KMS-11 (cell line): ENCODE measurements at regions not wholly inside any gene's neighbourhood (a gene's known extent, or its start where the extent isn't known, plus 50 kb on each side); places are given as distances from the start of the nearest gene placed in this dataset.

Experiments used
- H2AFZ ChIP-seq: fragments of 200-600 bp; sonication (generic); 2 replicates; pipeline ENCODE4 v1.6.1; 2016; ENCODE audit warnings: antibody characterized with exemption, mixed run types, low read depth
- H3K27ac ChIP-seq: fragments of 200-600 bp; sonication (generic); 2 replicates; pipeline ENCODE4 v1.6.1; 2016; ENCODE audit warnings: mild to moderate bottlenecking, mixed run types
- H3K27me3 ChIP-seq: fragments of 200-600 bp; sonication (generic); 2 replicates; pipeline ENCODE4 v1.6.1; 2017; ENCODE audit warnings: mild to moderate bottlenecking, low read depth, mixed run types, moderate library complexity; ENCODE audit not compliant: insufficient read depth
- H3K36me3 ChIP-seq: fragments of 200-600 bp; sonication (generic); 2 replicates; pipeline ENCODE4 v1.6.1; 2017; ENCODE audit warnings: mild to moderate bottlenecking, mixed run types; ENCODE audit not compliant: insufficient read depth
- H3K4me1 ChIP-seq: fragments of 200-600 bp; sonication (generic); 2 replicates; pipeline ENCODE4 v1.6.1; 2016; ENCODE audit warnings: mild to moderate bottlenecking, low read depth, mixed run types; ENCODE audit not compliant: poor library complexity, severe bottlenecking
- H3K4me2 ChIP-seq: fragments of 200-600 bp; sonication (generic); 2 replicates; pipeline ENCODE4 v1.7.0; 2016; ENCODE audit warnings: mild to moderate bottlenecking, mixed run types
- H3K4me3 ChIP-seq: fragments of 200-600 bp; sonication (generic); IDR thresholded peaks from 2 replicates; pipeline ENCODE4 v1.6.1; 2017; ENCODE audit warnings: low read depth, low read length, mixed read lengths; ENCODE audit not compliant: insufficient read depth
- H3K79me2 ChIP-seq: fragments of 200-600 bp; sonication (generic); 2 replicates; pipeline ENCODE4 v1.6.1; 2016; ENCODE audit warnings: low read depth, mixed run types; ENCODE audit not compliant: insufficient read depth
- H3K9ac ChIP-seq: fragments of 200-600 bp; sonication (generic); 2 replicates; pipeline ENCODE4 v1.6.1; 2016; ENCODE audit warnings: mild to moderate bottlenecking, mixed run types
- H4K20me1 ChIP-seq: fragments of 200-600 bp; sonication (generic); 2 replicates; pipeline ENCODE4 v1.6.1; 2016; ENCODE audit warnings: mild to moderate bottlenecking, mixed run types; ENCODE audit not compliant: insufficient read depth
- CTCF ChIP-seq: fragments of 200-600 bp; sonication (generic); conservative IDR thresholded peaks from 2 replicates; pipeline ENCODE4 v1.6.1; 2017; ENCODE audit warnings: low read depth, mild to moderate bottlenecking, antibody characterized with exemption, low read length, moderate library complexity, mixed read lengths

GRCh38 chr5:104178066-104178465 lies 615.5 kb upstream of the NUDT12 start:
- TF ChIP-seq CTCF = no peak
- Histone ChIP-seq H3K9ac (peak overlapping the region; percentile 60), H3K4me1 (peaks cover 18% of the 10 kb centered on the region), H3K36me3 (no peaks in the 10 kb centered on the region), H2AFZ (peak overlapping the region; percentile 89), H4K20me1 (no peaks in the 10 kb centered on the region), H3K4me3 (no peak overlapping the region), H3K27ac (peak overlapping the region; percentile 71), H3K4me2 (peak overlapping the region; percentile 60), H3K27me3 (no peaks in the 10 kb centered on the region), H3K79me2 (no peaks in the 10 kb centered on the region)

- Histone ChIP-seq H2AFZ (peak overlapping the region; percentile 89), H3K9ac (peak overlapping the region; percentile 60; the same call in 1 of the 2 replicates), H3K4me3 (no peak overlapping the region), H3K4me1 (peaks cover 18% of the 10 kb centered on the region), H3K27ac (peak overlapping the region; percentile 71), H4K20me1 (no peaks in the 10 kb centered on the region), H3K79me2 (no peaks in the 10 kb centered on the region), H3K4me2 (peak overlapping the region; percentile 60), H3K27me3 (no peaks in the 10 kb centered on the region), H3K36me3 (no peaks in the 10 kb centered on the region)
- TF ChIP-seq CTCF = no peak
These were observed 615.1 kb upstream of the NUDT12 start for GRCh38 chr5:104177651-104178050.

GRCh38 chr5:104172976-104173375 lies 610.4 kb upstream of the NUDT12 start:
- Histone ChIP-seq H3K4me2 (no peak overlapping the region), H3K36me3 (no peaks in the 10 kb centered on the region), H3K27ac (no peak overlapping the region), H3K4me3 (no peak overlapping the region), H2AFZ (no peak overlapping the region), H3K9ac (no peak overlapping the region), H3K79me2 (no peaks in the 10 kb centered on the region), H3K4me1 (peaks cover 7% of the 10 kb centered on the region), H4K20me1 (no peaks in the 10 kb centered on the region), H3K27me3 (no peaks in the 10 kb centered on the region)
- no peak for TF ChIP-seq CTCF

- no peak overlapping the region for H3K9ac ChIP-seq
- no peak overlapping the region for H2AFZ ChIP-seq
- no peaks in the 10 kb centered on the region for H3K4me1 ChIP-seq
- H3K27ac ChIP-seq = no peak overlapping the region
- no peak overlapping the region for H3K4me3 ChIP-seq
- H4K20me1 ChIP-seq = no peaks in the 10 kb centered on the region
- H3K27me3 ChIP-seq = no peaks in the 10 kb centered on the region
- no peak overlapping the region for H3K4me2 ChIP-seq
- TF ChIP-seq CTCF = no peak
- H3K36me3 ChIP-seq = no peaks in the 10 kb centered on the region
- H3K79me2 ChIP-seq = no peaks in the 10 kb centered on the region
These were observed 609.5 kb upstream of the NUDT12 start for GRCh38 chr5:104171958-104172690.
